ENCODE measurements at regions not wholly inside any gene's neighbourhood (a gene's known extent, or its start where the extent isn't known, plus 50 kb on each side); places are given as distances from the start of the nearest gene placed in this dataset.

- Histone ChIP-seq H3K36me3 (ENCODE audit: insufficient read depth, low read length) (no peaks in the 10 kb centered on the region), H3K27me3 (ENCODE audit: insufficient read depth, low read length, poor library complexity) (no peaks in the 10 kb centered on the region), H3K4me3 (ENCODE audit: low read depth in 1 of 2, low read length in 2 of 2) (no peak overlapping the region), H3K9me3 (ENCODE audit: insufficient read depth, low read length, severe bottlenecking) (no peaks in the 10 kb centered on the region), H3K4me1 (ENCODE audit: insufficient read depth, low read length) (no peaks in the 10 kb centered on the region), H3K79me2 (ENCODE audit: insufficient read depth, low read length) (no peaks in the 10 kb centered on the region), H4K20me1 (ENCODE audit: insufficient read depth, low read length) (no peaks in the 10 kb centered on the region), H3K27ac (ENCODE audit: low read length) (no peak overlapping the region), H2AFZ (ENCODE audit: low read depth, low read length) (no peak overlapping the region), H3K9ac (ENCODE audit: low read depth, low read length) (no peak overlapping the region), H3K4me2 (ENCODE audit: insufficient read depth, low read length) (no peak overlapping the region)
- ATAC-seq (ENCODE audit: insufficient read depth, low read depth) (no peak), DNase-seq (no peak)
- TF ChIP-seq EZH2 (IDR thresholded peaks at IDR 0.05; ENCODE audit: borderline replicate concordance, low read depth, low read length, severe bottlenecking), result no peak
- TF ChIP-seq CTCF (IDR thresholded peaks at IDR 0.05; ENCODE audit: borderline replicate concordance, extremely low read depth, low read length, poor library complexity, severe bottlenecking), result no peak
These were observed 131.2 kb upstream of the HCCS start for GRCh38 chrX:10979956-10980355.

- DNase-seq (no peak), ATAC-seq (ENCODE audit: insufficient read depth, low read depth) (no peak)
- H3K4me2 ChIP-seq (ENCODE audit: insufficient read depth, low read length), result no peak overlapping the region
- no peaks in the 10 kb centered on the region for H3K9me3 ChIP-seq (ENCODE audit: insufficient read depth, low read length, severe bottlenecking)
- no peaks in the 10 kb centered on the region for H3K79me2 ChIP-seq (ENCODE audit: insufficient read depth, low read length)
- no peak overlapping the region for H3K4me3 ChIP-seq (ENCODE audit: low read depth in 1 of 2, low read length in 2 of 2)
- no peaks in the 10 kb centered on the region for H3K4me1 ChIP-seq (ENCODE audit: insufficient read depth, low read length)
- no peaks in the 10 kb centered on the region for H4K20me1 ChIP-seq (ENCODE audit: insufficient read depth, low read length)
- no peaks in the 10 kb centered on the region for H3K36me3 ChIP-seq (ENCODE audit: insufficient read depth, low read length)
- H3K27ac ChIP-seq (ENCODE audit: low read length), result no peak overlapping the region
- H3K9ac ChIP-seq (ENCODE audit: low read depth, low read length), result no peak overlapping the region
- no peak overlapping the region for H2AFZ ChIP-seq (ENCODE audit: low read depth, low read length)
- H3K27me3 ChIP-seq (ENCODE audit: insufficient read depth, low read length, poor library complexity), result no peaks in the 10 kb centered on the region
- TF ChIP-seq EZH2 (IDR thresholded peaks at IDR 0.05; ENCODE audit: borderline replicate concordance, low read depth, low read length, severe bottlenecking) (no peak), CTCF (IDR thresholded peaks at IDR 0.05; ENCODE audit: borderline replicate concordance, extremely low read depth, low read length, poor library complexity, severe bottlenecking) (no peak)
These were observed 129.6 kb upstream of the HCCS start for GRCh38 chrX:10981506-10981905.

GRCh38 chrX:10983526-10983925, 127.6 kb upstream of the HCCS start:
- DNase-seq (no peak), ATAC-seq (ENCODE audit: insufficient read depth, low read depth) (no peak)
- H3K4me1 ChIP-seq (ENCODE audit: insufficient read depth, low read length), result no peaks in the 10 kb centered on the region
- H3K27me3 ChIP-seq (ENCODE audit: insufficient read depth, low read length, poor library complexity), result no peaks in the 10 kb centered on the region
- no peak overlapping the region for H2AFZ ChIP-seq (ENCODE audit: low read depth, low read length)
- no peaks in the 10 kb centered on the region for H3K36me3 ChIP-seq (ENCODE audit: insufficient read depth, low read length)
- H3K4me3 ChIP-seq (ENCODE audit: low read depth in 1 of 2, low read length in 2 of 2), result no peak overlapping the region
- H3K9ac ChIP-seq (ENCODE audit: low read depth, low read length), result no peak overlapping the region
- no peaks in the 10 kb centered on the region for H3K9me3 ChIP-seq (ENCODE audit: insufficient read depth, low read length, severe bottlenecking)
- no peaks in the 10 kb centered on the region for H3K79me2 ChIP-seq (ENCODE audit: insufficient read depth, low read length)
- H4K20me1 ChIP-seq (ENCODE audit: insufficient read depth, low read length), result no peaks in the 10 kb centered on the region
- no peak overlapping the region for H3K4me2 ChIP-seq (ENCODE audit: insufficient read depth, low read length)
- TF ChIP-seq CTCF (IDR thresholded peaks at IDR 0.05; ENCODE audit: borderline replicate concordance, extremely low read depth, low read length, poor library complexity, severe bottlenecking) (no peak), EZH2 (IDR thresholded peaks at IDR 0.05; ENCODE audit: borderline replicate concordance, low read depth, low read length, severe bottlenecking) (no peak)
- no peak overlapping the region for H3K27ac ChIP-seq (ENCODE audit: low read length)

GRCh38 chrX:10984213-10984612, 126.9 kb upstream of the HCCS start:
- no peaks in the 10 kb centered on the region for H3K9me3 ChIP-seq (ENCODE audit: insufficient read depth, low read length, severe bottlenecking)
- no peaks in the 10 kb centered on the region for H3K79me2 ChIP-seq (ENCODE audit: insufficient read depth, low read length)
- no peaks in the 10 kb centered on the region for H3K36me3 ChIP-seq (ENCODE audit: insufficient read depth, low read length)
- no peaks in the 10 kb centered on the region for H4K20me1 ChIP-seq (ENCODE audit: insufficient read depth, low read length)
- ATAC-seq (ENCODE audit: insufficient read depth, low read depth) (no peak), DNase-seq (no peak)
- H3K4me3 ChIP-seq (ENCODE audit: low read depth in 1 of 2, low read length in 2 of 2), result no peak overlapping the region
- H3K27me3 ChIP-seq (ENCODE audit: insufficient read depth, low read length, poor library complexity), result no peaks in the 10 kb centered on the region
- H3K27ac ChIP-seq (ENCODE audit: low read length), result no peak overlapping the region
- no peak for TF ChIP-seq EZH2 (IDR thresholded peaks at IDR 0.05; ENCODE audit: borderline replicate concordance, low read depth, low read length, severe bottlenecking)
- TF ChIP-seq CTCF (IDR thresholded peaks at IDR 0.05; ENCODE audit: borderline replicate concordance, extremely low read depth, low read length, poor library complexity, severe bottlenecking), result no peak
- no peak overlapping the region for H2AFZ ChIP-seq (ENCODE audit: low read depth, low read length)
- no peak overlapping the region for H3K9ac ChIP-seq (ENCODE audit: low read depth, low read length)
- no peaks in the 10 kb centered on the region for H3K4me1 ChIP-seq (ENCODE audit: insufficient read depth, low read length)
- no peak overlapping the region for H3K4me2 ChIP-seq (ENCODE audit: insufficient read depth, low read length)

All from DND-41 (cell line).